ENCODE measurements at regions not wholly inside any gene's neighbourhood (a gene's known extent, or its start where the extent isn't known, plus 50 kb on each side); places are given as distances from the start of the nearest gene placed in this dataset.

DNA sequence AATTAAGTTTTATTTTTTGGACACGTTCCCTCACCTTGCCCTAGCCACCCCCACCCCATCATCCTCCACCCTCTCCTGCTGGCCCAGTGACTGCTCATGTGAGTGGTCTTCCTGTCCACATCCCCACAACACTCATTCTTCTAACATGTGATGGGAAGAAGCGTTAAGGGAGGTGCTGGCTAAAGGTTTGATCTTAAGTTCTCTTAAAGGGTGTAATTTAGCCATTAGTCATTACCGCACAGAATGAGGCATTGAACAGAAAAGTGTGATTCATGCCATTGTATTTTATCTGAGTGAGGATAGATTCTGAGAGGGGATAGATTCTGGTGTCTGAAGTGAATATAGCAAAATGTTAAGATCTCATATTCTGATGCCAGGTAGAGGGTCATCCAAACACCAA, 272.9 kb upstream of the TPM1 start:
- TF ChIP-seq, protein P1, sequence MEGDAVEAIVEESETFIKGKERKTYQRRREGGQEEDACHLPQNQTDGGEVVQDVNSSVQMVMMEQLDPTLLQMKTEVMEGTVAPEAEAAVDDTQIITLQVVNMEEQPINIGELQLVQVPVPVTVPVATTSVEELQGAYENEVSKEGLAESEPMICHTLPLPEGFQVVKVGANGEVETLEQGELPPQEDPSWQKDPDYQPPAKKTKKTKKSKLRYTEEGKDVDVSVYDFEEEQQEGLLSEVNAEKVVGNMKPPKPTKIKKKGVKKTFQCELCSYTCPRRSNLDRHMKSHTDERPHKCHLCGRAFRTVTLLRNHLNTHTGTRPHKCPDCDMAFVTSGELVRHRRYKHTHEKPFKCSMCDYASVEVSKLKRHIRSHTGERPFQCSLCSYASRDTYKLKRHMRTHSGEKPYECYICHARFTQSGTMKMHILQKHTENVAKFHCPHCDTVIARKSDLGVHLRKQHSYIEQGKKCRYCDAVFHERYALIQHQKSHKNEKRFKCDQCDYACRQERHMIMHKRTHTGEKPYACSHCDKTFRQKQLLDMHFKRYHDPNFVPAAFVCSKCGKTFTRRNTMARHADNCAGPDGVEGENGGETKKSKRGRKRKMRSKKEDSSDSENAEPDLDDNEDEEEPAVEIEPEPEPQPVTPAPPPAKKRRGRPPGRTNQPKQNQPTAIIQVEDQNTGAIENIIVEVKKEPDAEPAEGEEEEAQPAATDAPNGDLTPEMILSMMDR (IDR thresholded peaks at IDR 0.05) = no peak
- TF ChIP-seq POLR2A (IDR thresholded peaks at IDR 0.05) (no peak), POLR2AphosphoS5 (IDR thresholded peaks at IDR 0.05) (no peak), EP300 (IDR thresholded peaks at IDR 0.05) (no peak)
